ENCODE measurements at regions not wholly inside any gene's neighbourhood (a gene's known extent, or its start where the extent isn't known, plus 50 kb on each side); places are given as distances from the start of the nearest gene placed in this dataset.

GRCh38 chr20:41872930-41873329 is 254.8 kb upstream of the CHD6 start:
- Histone ChIP-seq H3K9ac (ENCODE audit: low read length) (no peak overlapping the region), H3K27me3 (ENCODE audit: insufficient read depth, low read length) (no peaks in the 10 kb centered on the region), H3K4me1 (ENCODE audit: control insufficient read depth in 1 of 2, insufficient read depth in 2 of 2, low read length in 2 of 2) (no peaks in the 10 kb centered on the region), H3K36me3 (ENCODE audit: control insufficient read depth in 1 of 2, insufficient read depth in 2 of 2, low read length in 2 of 2) (no peaks in the 10 kb centered on the region), H3K9me2 (ENCODE audit: insufficient read depth) (no peaks in the 10 kb centered on the region), H2AFZ (ENCODE audit: low read depth, low read length, poor library complexity, severe bottlenecking) (no peak overlapping the region), H4K20me1 (ENCODE audit: insufficient read depth) (no peaks in the 10 kb centered on the region), H3K9me3 (ENCODE audit: control insufficient read depth in 1 of 2, insufficient read depth in 1 of 2, low read depth in 1 of 2, low read length in 2 of 2) (peaks cover 0 to 3% of the 10 kb centered on the region in 2 experiments; a peak in 1 of 4 replicates), H3K4me2 (ENCODE audit: low read length) (no peak overlapping the region), H3K27ac (ENCODE audit: low read depth, low read length) (no peak overlapping the region), H3K79me2 (ENCODE audit: insufficient read depth, low read length) (no peaks in the 10 kb centered on the region), H3K4me3 (replicated peaks in 1 of 2; ENCODE audit: low read depth in 1 of 2, low read length in 2 of 2) (no peak overlapping the region)
- ChIA-PET RAD21 (ENCODE audit: low non-redundant PET in 1 of 2, low total read pairs in 2 of 2, uncharacterized antibody in 2 of 2, unreplicated experiment in 2 of 2) (no interaction called here), POLR2A (no interaction called here), CTCF (no interaction called here)
- no TSS peak for BruUV-seq (replicated peaks)
- intact Hi-C loops (cut with micrococcal nuclease), result no loop called here
- TF ChIP-seq JUND (IDR thresholded peaks at IDR 0.05) (no peak), SIN3A (IDR thresholded peaks at IDR 0.05; ENCODE audit: low read depth) (no peak), EZH2phosphoT487 (IDR thresholded peaks at IDR 0.05; ENCODE audit: borderline replicate concordance) (no peak), TCF7L2 (IDR thresholded peaks at IDR 0.05; ENCODE audit: borderline replicate concordance, extremely low read depth, insufficient read depth, insufficient read length) (no peak), REST (IDR thresholded peaks at IDR 0.05; ENCODE audit: low read depth) (no peak), ZBTB33 (IDR thresholded peaks at IDR 0.05; ENCODE audit: extremely low read depth, insufficient replicate concordance, low read length) (no peak), ELF1 (IDR thresholded peaks at IDR 0.05; ENCODE audit: borderline replicate concordance, low read depth) (no peak), POLR2AphosphoS5 (IDR thresholded peaks at IDR 0.05; ENCODE audit: low read depth, low read length) (no peak), POLR2A (IDR thresholded peaks at IDR 0.05; ENCODE audit: borderline replicate concordance, extremely low read depth, insufficient read depth, insufficient read length) (no peak), ZFX (IDR thresholded peaks at IDR 0.05) (no peak), EGR1 (IDR thresholded peaks at IDR 0.05; ENCODE audit: low read depth) (no peak), CBX3 (IDR thresholded peaks at IDR 0.05; ENCODE audit: low read depth) (no peak), ZNF274 (IDR thresholded peaks at IDR 0.05; ENCODE audit: low read depth, low read length) (no peak)
- no peak for DNase-seq (ENCODE audit: low read depth, low spot score)
- no peak for ATAC-seq
